ENCODE measurements at regions not wholly inside any gene's neighbourhood (a gene's known extent, or its start where the extent isn't known, plus 50 kb on each side); places are given as distances from the start of the nearest gene placed in this dataset.
"Not testable (repeated sequence)": the region's sequence is repeated elsewhere in the genome, so short reads cannot be mapped to it uniquely, and the experiment has no call there.

DNA sequence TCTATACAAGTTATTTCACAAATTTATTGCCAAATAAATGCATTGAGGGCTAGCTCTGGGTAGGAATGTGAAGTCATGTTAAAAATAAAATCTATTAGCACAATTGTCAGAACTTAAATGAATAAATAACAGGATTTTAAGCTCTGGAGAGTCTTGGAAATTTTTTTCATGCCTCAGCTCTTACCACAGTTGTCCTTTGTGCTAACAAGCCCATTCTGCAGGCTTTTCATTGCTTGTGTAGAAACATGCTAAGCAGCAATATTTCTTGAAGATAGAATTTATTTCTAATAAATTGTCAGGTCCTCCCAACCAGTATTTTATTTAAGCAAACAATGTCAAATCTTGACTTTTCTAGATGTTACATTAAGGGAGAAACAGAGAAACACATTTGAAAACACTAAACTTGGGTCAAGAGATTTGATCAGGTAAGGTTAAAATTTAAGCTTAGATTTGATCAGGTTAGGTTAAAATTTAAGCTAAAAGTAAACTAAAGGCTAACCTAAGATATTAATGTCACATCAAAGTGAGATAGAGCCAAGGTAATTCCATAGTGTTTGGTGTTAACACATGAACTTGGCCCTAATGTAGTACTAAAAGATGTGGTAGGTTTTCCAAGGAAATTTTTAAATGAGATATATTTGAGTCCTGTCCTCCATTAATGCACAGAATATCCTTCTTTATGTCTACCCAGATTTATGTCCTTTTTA lies 179.1 kb upstream of the IL1RAPL1 start:
- DNase-seq (ENCODE audit: low read depth in 3 of 3), result no peak

DNA sequence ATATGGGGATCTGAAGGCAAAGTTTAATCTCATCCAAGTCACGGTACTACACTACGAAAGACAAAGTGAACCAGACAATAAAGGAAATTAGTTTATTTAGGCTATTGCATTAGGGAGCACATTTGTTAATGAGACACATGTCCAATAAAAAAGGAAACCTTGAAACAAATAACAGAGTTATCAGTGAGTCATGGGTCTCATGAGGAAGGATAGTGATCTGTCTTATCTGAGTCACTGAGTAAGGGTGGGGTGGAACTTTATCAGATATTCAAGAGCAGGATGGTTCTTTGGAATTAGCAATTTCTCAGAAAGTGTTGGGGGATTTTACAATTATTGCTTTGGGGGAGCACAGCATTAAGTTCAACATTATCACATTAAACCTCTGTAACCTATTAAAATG lies 188.9 kb upstream of the IL1RAPL1 start:
- DNase-seq (ENCODE audit: low read depth in 3 of 3), result no peak

DNA sequence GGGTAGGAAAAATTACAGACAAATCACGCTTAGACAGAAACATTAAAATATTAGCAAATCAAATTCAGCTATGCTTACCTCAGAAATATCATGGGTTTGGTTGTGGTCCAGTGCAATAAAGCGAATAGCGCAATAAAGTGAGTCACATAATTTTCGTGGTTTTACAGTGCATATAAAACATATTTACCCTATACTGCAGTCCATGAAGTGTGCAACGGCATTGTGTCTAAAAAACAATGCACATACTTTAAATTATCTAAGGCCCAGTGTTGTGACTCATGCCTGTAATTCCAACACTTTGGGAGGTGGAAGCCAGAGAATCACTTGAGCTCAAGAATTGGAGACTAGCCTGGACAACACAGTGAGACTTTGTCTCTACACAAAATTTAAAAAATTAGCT lies 195.7 kb upstream of the IL1RAPL1 start:
- DNase-seq (ENCODE audit: low read depth in 3 of 3), result no peak

DNA sequence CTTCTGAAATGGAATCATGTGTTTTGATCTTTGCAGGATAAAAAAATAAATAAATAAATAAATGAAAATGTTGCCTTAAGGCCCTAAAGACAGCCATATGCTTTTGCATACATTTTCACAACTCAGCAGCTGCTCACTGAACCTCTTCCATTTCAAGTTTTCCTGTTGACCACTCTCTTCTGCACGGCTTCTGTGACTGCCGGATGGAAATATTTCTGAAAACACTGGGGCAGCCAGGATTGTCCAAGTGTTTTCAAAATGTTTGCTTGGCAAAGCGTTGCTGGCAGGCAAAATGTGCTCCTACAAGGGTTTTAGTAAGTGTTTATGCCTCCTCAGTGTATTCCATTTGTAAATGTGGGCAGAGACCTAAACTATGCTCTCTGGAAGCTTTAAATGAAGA lies 208.1 kb upstream of the IL1RAPL1 start:
- no peak for DNase-seq (ENCODE audit: low read depth in 3 of 3)

DNA sequence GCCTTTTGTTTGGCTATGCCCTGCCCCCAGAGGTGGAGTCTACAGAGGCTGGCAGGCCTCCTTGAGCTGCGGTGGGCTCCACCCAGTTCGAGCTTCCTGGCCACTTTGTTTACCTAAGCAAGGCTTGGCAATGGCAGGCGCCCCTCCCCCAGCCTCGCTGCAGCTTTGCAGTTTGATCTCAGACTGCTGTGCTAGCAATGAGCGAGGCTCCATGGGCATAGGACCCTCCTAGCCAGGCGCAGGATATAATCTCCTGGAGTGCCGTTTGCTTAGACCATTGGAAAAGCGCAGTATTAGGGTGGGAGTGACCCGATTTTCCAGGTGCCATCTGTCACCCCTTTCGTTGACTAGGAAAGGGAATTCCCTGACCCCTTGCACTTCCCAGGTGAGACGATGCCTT lies 219.6 kb upstream of the IL1RAPL1 start:
- DNase-seq (ENCODE audit: low read depth in 3 of 3), result not testable (repeated sequence)

DNA sequence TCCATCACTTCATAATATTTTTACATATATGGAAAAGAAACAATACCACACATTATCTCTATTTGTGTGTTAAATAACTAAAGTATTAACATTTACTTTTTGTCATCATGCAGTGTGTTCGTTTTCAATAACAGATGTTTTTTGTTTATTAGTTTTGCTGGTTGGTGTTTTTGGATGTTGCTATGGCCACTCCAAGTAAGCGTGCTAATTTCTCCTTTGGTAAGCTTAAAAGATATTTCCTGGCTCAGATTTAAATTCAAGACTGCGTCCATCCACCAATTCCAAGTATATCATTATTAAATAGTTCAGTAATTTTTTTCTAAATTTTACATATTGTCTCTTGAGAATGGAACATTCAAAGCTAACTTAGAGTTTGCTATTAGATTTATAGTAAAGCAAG lies 235.4 kb upstream of the IL1RAPL1 start:
- no peak for DNase-seq (ENCODE audit: low read depth in 3 of 3)

DNA sequence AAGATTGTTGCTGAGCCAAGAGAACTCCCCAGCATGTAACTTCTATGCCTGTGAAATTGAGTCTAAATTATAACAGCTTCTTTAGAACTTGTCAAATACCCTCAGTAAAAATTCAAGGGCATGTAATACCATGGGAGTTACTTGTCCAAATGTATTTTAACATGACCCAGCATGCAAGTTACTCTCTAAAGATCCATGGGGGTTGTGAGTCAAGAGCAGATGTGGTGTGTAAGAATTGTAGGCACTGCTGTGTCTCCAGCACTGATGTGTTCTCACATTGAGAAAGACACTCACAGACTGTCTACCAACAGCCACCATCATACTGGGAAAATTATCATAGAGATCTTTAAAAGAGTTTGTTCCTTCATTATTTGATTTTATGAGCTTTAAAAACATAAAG lies 237.4 kb upstream of the IL1RAPL1 start:
- no peak for DNase-seq (ENCODE audit: low read depth in 3 of 3)

DNA sequence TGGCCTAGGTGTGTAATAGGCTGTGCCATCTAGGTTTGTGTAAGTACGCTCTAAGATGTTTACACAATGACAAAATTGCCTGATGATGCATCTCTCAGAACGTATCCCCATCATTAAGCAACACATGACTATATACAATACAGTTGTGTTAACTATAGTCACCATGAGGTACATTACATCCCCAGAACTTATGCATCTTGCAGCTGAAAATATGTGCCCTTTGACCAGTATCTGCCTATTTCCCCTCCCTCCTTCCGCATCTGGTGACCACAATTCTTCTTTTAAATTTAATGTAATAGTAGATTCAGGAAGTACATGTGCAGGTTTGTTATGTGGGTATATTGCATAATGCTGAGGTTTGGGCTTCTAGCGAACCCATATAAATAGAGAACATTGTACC lies 239.8 kb upstream of the IL1RAPL1 start:
- DNase-seq (ENCODE audit: low read depth in 3 of 3), result no peak

DNA sequence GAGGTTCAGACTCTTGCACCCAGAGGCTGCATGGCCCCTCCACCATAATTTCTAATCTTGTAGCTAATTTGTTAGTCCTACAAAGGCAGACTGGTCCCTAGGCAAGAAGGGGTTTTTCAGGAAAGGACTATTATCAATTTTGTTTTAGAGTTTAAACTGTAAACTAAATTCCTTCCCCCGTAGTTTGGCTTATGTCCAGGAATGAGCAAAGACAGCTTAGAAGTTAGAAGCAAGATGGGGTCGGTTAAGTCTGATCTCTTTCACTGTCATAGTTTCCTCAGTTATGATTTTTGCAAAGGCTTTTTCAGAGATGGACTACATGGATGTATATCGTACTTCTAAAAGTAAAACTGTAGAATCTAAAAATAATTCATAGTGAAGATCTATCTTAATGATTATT lies 258.1 kb upstream of the IL1RAPL1 start:
- DNase-seq (ENCODE audit: low read depth in 3 of 3), result no peak

DNA sequence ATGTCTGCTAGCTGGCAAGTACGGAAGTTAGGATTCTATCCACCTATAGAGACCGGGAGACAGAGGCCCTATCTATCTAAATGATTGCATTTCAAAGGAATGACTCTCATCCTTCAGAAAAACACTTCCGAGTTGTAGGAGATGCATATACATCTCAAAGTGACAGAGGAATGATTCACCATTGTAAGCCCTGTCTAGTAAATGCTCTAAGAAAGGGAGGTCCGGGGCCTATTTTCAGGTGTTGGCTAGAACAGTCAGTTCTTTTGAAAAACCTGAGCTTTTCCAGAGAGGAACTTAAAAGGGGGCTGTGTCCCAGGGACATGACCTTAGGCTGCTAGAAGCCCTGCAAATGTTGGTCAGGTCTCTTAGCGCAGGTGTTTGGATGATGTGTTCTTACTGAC lies 262.9 kb upstream of the IL1RAPL1 start:
- DNase-seq (ENCODE audit: low read depth in 3 of 3), result no peak

DNA sequence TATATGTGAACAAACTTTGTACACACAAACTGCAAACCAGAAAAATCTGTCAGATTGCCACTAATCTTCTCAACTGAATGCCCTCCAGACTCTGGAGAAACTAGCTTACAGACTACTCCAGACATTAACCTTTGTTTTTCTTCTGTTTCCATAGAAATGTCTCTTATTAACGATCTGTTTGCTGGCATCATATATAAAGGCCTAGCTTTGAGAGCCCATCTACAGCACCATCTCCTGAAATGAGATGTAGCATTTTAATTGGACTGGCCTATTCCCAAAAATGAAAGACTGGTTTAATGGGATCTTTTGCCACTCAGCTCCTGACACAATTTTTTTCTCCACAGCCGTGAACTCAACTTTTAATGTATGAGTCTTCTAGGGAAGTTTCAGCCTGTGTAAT lies 266.0 kb upstream of the IL1RAPL1 start:
- no peak for DNase-seq (ENCODE audit: low read depth in 3 of 3)

DNA sequence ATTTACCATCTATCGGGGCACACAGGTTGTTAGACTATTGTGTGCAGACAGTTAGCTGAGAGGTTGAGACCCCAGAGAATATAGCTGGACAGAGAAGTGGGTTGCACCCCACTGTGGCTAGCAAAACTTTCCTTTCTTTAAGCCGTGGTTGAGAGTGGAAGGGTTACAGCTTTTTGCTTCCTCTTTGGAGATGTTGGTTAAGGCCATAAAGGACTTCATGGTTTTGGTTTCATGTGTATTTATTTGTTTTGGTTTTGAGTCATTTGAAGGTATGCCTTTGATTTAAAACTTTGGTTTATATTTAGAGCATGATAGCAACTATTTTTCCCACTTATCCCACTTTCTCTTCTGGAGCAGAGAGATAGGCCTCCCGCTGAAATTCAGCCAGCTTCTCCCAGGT lies 274.3 kb upstream of the IL1RAPL1 start:
- DNase-seq (ENCODE audit: low read depth in 3 of 3), result no peak

DNA sequence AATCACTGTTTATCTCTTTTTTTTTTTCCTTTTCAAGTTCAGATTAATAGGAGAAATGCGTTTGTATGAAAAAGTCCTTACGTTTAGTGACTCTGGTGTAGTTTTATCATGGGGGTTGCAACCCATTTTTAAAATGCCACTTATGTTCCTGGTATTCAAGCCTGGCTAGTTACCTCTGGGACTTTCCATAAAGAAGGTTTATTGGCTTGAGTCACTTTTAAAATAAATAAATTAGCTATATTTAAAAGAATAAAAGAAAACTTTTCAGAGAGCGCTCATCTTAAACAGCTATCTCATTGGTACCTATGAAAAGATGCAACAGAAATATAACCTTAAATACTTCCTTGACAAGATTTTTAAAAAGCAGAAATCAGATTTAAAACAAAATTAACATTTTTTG lies 275.0 kb upstream of the IL1RAPL1 start:
- DNase-seq (ENCODE audit: low read depth in 3 of 3), result no peak

DNA sequence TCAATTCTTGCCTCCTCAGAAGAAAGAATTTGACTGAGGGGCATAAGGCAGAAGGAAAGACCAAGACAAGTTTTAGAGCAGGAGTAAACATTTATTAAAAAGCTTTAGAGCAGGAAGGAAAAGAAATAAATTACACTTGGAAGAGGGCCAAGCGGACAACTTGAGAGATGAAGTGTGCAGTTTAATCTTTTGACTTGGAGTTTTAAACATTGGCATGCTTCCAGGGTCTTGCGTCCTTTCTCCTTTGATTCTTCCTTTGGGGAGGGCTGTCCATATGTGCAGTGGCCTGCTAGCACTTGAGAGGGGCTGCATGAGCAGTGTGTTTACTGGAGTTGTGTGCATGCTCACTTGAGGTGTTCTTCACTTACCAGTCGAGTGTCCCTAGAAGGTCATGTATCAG lies 275.8 kb upstream of the IL1RAPL1 start:
- no peak for DNase-seq (ENCODE audit: low read depth in 3 of 3)

DNA sequence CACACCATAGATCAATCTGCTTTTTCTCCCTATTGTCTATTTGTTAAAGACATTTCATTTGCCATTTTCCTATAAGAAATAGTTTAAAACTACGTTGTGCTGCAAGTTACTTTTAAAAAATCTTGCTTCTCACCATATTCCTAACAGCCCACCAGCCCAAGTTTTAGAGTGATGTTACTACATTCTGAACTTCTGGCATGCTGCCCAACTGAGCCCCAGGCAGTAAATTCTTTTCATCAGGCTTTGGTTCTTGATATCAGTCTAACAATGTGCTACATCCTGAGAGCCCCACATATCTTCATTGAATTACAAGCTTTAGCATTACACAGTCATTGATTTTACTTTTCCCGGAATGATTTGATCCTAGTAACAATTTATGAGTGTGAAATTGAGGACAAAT lies 283.8 kb upstream of the IL1RAPL1 start:
- DNase-seq (ENCODE audit: low read depth in 3 of 3), result no peak

DNA sequence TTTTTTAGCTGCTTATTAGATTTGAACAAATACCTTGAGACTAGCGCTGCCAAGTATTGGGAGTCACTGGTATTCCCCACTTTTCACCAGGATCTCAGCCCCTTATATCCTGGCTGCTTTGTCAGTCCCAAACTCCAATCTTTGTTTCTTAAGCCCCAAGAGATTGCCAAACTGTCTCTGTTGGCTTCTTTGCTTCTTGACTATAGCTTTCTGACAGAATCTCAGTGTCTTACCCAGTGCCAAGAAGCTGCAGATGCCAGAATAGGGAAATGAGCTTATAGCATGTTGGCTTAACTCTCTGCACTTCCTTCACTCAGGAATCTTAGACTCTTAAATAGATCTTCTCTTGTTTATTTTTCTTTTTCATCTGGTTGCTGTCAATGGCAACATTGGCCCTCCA lies 297.5 kb upstream of the DCAF8L1 start:
- no peak for DNase-seq (ENCODE audit: low read depth in 3 of 3)

DNA sequence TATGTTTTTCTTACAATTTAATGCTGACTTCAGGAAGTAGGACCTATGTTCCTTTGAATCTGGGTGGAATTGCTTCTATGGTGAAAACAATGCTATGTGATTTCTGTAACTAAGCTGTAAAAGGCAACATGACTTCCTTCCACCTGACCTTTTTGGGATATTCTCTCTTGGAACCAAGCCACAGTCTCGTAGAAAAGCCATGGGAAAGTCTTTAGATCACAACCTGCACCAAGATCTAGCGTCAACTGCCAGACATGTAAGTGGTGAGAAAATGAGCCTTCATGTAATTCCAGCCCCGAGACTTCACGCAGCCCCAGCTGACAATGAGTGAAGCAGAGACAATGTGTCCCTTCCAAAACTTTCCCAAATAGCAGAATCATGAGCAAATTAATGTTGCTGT lies 297.0 kb upstream of the DCAF8L1 start:
- no peak for DNase-seq (ENCODE audit: low read depth in 3 of 3)

DNA sequence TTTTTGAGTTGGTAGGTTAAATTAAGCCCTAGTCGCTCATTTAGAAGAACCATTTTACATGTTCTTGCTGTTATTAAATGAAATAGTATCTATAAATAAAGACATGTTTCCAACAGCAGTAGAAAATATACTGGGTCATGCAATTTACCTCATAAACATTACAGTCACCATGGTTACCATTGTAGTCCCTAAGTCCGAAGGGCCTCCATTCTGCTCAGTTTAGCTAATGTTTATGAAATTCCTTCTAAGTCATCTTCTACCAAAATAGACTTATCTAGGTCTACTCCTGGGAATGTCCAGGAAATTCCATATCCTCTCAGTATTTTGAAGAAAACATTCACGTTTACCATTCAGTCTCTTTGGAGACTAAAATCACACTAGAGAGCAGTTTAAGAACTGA lies 292.5 kb upstream of the DCAF8L1 start:
- no peak for DNase-seq (ENCODE audit: low read depth in 3 of 3)

DNA sequence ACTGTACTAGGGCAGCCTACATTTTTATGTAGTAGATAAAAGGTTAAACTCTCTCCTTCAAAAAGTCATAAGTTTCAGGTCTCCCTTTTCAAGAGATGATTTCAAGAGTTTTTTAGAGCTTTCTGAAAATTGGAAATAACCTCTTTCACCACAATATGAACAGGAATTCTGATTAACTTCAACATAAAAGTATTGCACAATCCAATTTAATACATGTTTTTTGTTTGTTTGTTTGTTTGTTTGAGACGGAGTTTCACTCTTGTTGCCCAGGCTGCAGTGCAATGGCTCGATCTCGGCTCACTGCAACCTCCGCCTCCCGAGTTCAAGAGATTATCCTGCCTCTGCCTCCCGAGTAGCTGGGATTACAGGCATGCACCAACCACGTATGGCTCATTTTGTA lies 265.4 kb upstream of the DCAF8L1 start:
- no peak for DNase-seq (ENCODE audit: low read depth in 3 of 3)

DNA sequence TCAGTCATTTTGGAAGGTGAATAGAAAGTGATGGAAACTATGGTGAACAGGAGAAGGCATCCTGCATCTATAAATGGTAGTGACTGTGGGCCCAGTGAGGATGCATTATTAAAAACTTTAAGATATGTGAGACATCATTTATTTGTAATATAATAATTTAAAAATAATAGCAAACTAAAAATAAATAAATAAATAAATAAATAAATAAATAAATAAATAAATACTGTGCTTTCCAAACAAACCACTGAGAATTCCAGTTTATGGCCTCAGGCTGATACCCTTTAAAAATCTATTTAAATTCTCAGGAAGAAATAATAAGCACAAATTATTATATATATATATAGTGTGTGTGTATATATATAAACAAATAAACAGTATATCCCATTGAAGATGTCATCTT lies 248.0 kb upstream of the DCAF8L1 start:
- DNase-seq (ENCODE audit: low read depth in 3 of 3), result no peak

DNA sequence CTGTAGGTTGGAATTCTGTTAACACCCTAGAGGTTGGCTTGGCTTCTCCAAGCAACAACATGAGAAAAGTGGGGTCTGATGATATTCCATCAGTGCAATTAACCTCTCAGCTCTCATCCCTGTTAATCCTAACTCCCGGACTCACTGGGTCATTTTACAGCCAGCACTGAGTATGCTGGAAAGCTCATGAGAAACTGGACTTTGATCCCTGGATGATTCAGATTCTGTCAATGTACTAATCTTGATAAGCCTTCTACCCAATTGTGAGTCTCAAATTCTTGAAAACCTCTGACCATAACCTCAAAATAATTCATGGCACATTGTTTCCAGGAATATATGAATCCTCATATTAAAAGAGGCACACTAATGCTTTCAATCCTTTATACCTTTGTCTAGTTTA lies 244.3 kb upstream of the DCAF8L1 start:
- no peak for DNase-seq (ENCODE audit: low read depth in 3 of 3)

DNA sequence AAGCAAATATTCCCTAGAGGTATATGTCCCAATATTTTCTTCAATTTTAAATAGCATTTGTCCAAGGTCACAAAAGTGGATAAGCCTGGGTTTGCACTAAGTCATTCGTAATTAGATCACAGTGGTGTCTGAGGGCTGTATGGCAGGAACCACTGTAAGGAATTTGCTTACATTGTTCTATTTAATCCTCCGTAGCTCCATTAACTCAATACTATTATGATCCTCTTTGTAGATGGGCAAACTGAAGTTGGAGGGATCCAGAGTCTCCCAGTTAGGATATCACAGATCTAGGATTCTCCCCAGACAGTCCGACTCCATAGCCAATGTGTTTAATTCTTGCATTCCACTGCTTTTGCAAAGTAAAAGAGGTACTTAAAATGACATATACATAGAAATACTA lies 242.7 kb upstream of the DCAF8L1 start:
- DNase-seq (ENCODE audit: low read depth in 3 of 3), result no peak

DNA sequence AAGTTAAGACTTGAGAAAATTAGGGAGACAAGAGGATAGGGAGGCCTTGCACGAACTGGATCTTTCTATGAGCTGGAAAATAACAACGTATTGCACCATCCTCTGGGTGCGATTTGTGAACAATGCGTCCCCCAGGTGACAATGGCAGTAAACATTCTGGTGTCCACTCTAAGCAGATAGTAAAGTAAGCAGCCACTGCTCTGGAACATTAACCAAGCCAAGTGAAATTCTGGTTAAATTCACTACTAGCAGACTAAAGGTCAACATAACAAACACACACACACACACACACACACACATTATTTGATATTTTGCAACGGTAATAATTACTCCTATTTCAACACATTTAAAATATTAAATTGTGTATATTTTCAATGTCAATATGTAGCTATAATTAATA lies 242.2 kb upstream of the DCAF8L1 start:
- no peak for DNase-seq (ENCODE audit: low read depth in 3 of 3)

DNA sequence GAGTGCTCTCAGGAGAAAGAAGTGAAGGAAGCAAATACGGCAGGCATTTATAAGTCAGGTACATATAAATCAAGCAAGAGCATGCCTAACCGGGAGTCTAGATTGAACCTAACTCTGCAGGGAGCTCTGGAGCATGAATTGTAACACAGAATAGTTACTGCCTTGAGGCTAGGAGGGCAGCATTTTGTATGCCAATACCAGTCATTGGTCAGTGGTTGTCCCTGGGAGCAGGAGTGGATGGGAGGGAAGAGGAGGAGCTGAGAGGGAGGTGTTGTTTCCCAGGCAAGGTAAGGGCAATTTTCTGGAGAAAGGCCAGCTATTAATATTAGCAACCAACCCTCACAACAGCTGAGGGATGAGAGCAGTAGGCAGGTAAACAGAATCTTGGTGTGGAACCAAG lies 224.7 kb upstream of the DCAF8L1 start:
- DNase-seq (ENCODE audit: low read depth in 3 of 3), result no peak

DNA sequence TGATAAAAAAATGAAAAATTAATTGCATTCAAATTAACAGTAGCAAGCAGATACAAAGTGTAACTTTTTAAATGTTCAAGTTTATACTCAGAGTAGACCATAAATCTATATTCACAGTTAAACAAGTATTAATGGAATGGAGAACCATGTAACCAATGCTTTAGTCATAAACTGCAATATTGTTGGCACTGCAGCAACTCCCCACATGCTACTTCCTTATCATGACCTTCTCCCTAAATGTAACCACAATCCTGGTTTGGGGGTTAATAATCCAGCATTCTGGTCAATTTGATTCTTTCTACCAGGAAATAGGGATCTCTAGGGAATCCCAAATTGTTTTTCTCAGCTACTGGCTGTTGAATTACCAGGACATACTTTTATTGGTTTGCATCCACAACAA lies 223.9 kb upstream of the DCAF8L1 start:
- DNase-seq (ENCODE audit: low read depth in 3 of 3), result no peak
